Stimulated activated CD4-positive, alpha-beta T cell treated with anti-CD3 and anti-CD28 coated beads, TNF-alpha, amount 100 ng/mL, for 1 hour (primary cell): ENCODE measurements at regions not wholly inside any gene's neighbourhood (a gene's known extent, or its start where the extent isn't known, plus 50 kb on each side); places are given as distances from the start of the nearest gene placed in this dataset.
"Not testable (repeated sequence)": the region's sequence is repeated elsewhere in the genome, so short reads cannot be mapped to it uniquely, and the experiment has no call there.

Source experiments
- DNase-seq, 3 donors: peaks; one replicate each; pipeline ENCODE4 v3.0.0-alpha.2; 2020; ENCODE audit warnings: low read depth in 3 of 3, low spot score in 1 of 3

DNA sequence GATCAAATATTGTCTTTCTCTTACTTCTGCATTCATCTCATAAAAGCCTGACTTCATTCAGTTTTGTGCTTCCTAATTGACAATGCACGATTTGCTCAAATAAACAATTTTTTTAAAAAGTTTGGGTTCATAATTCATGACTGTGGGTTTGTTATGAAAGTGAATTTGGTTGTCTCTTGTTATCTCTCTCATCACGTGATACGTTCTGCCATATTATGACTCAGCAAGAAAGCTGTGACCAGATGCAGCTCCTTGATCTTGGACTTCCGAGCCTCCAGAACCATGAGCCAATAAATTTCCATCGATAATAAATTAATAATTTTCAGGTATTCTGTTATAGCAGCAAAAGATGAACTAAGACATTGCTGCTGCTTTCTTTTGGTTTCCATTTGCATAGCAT is 156.5 kb upstream of the LRATD1 start:
- no peak for DNase-seq

DNA sequence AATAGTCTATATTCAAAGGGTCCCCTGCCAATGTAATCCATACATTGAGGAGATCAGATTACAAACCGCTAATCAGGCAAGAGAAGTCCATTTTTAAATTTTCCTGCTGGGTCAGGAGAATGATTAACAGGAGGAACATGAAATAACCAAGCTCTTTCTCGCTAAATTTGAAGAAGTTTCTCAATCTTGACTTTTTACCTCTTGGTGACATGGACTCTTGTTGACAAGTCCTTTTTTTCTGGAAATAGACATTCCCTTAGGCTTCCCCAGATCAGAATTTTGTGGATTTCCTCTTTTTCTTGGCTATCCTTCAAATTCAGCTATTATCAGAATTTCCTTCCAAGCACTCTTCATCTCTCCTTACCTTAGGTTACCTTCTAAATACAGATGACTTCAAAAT is 153.0 kb upstream of the LRATD1 start:
- DNase-seq = no peak

DNA sequence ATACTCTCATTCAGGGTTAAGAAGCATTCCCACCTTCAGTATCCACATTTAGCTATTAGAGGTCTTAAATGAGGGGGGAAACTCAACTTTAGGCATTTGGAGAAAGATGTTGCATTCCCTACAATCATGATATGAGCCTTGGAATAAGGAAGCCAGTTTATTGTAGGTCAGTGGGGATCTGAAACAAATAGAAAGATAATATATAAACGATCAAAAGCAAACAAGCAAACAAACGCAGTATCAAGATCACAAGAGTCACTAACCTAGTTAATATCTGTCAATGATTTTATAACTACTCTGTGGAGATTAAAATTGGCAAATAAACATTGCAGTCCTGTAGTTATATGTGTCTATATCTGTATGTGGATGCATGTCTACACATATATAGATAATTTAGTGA is 152.4 kb upstream of the LRATD1 start:
- no peak for DNase-seq

DNA sequence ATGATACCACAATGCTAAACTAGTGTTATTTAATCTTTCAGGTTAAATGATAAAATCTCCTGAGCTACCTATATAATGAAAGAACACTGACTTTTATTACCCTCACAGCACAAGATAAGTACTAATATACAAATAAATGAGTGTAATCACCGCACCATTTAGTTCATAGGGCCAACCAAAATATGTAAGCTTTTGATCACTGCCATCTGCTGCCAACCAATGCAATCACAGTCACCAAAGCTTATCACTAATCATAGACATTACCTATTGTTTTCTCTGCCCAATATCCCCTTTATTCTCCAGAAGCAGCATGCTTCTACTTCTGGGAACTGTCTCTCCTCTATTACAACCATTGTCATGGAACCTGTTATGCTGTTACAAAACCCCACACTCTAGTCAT is 151.6 kb upstream of the LRATD1 start:
- DNase-seq = no peak

DNA sequence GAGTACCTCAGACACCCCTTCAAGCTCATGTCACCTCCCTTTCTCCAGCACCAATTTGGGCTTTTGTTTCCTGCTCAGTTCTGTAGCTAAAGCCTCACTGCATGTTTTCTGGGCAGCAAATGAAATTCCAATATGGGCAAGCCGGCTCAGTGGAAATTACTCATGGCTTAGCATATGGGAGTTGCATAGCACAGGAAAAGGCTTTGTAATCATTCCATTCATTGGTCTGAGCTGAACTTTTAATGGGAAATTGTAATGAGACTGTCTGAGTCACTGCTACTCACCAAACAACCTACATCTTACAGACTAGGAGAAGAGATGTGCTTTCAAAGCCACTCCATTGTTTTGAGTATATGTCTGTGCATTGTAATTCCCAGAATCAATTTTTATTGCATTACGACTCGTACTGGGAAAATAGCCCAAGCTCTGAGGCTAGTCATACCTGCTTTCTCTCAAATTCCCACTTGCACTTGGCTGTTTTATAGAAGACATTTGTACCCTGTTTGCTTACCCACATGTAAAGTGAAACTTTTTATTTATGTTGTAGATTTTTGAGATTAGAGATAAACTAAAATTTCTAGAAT is 139.5 kb upstream of the LRATD1 start:
- DNase-seq = no peak

DNA sequence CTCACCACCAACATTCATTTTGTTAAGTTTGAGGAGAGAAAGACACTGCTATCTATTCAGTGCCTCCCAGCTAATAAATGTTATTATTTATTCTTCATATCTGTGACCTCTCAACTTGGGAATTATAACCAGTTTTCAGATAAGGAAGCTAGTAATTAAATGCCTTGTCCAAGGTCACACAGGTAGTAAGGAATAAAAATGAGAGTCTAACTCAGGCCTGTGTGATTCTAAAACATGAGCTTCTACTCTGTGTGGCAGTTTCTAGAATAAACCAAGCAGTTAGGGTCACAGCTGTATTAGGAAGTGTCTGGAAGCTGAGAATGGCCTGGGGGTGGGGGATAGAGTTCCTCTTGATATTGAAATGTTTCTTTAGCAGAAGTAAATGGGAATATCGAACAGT is 137.8 kb upstream of the LRATD1 start:
- no peak for DNase-seq

DNA sequence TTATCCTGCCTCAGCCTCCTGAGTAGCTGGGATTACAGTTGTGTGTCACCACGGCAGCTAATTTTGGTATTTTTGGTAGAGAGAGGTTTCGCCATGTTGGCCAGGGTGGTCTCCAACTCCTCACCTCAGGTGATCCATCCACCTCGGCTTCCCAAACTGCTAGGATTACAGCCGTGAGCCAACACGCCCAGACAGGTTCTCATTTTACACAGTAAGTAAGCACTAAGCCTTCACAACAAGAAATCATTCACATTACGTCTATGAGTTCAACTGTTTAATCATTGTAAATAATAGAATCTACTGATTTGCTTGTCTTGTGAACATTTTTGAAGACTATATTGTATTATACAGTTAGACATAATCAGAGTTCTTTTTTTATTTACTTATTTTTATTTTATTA is 131.5 kb upstream of the LRATD1 start:
- no peak for DNase-seq

DNA sequence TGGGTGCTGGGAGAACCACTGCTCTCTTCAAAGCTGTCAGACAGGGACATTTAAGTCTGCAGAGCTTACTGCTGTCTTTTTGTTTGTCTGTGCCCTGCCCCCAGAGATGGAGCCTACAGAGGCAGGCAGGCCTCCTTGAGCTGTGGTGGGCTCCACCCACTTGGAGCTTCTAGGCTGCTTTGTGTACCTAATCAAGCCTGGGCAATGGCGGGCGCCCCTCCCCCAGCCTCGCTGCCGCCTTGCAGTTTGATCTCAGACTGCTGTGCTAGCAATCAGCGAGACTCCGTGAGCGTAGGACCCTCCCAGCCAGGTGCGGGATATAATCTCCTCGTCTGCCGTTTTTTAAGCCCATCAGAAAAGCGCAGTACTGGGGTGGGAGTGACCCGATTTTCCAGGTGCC is 125.6 kb upstream of the LRATD1 start:
- DNase-seq = not testable (repeated sequence)

DNA sequence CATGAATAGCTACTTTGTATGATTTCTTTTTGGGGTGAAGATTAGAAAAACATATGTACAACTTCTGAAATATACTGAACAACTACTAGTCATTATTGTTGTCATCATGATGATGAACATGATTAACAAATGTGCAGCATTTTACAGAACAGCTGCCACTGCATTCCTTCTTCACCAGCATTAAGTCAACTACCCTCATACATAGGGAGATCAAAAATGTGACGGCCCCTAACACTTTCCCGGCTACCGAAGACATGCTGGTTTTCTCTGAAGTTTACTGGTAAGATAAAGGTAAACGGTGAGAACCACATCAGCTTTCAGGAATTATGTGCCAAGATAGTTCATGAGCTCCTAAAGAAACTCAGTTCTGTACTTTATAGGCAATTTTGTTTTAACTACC is 121.0 kb upstream of the LRATD1 start:
- no peak for DNase-seq

DNA sequence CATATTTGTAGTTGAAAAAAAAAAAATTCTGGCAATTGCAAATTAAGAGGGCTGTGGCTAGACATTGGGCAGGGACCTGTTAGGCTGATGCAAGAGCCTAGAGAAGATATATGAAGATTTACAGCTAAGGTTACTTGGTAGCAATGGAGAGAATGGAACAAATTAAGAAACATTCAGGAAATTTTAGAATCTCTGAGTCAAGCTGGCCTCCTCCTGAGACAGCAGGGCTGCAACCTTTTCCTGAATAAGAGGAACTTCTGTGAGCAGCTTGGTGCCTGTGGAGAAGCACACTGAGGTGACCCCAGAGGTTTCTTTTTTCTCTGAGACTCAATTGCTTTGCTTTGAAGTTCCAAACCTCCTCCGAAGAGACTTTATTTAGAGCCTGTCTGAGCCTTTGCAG is 118.6 kb upstream of the LRATD1 start:
- DNase-seq = no peak

DNA sequence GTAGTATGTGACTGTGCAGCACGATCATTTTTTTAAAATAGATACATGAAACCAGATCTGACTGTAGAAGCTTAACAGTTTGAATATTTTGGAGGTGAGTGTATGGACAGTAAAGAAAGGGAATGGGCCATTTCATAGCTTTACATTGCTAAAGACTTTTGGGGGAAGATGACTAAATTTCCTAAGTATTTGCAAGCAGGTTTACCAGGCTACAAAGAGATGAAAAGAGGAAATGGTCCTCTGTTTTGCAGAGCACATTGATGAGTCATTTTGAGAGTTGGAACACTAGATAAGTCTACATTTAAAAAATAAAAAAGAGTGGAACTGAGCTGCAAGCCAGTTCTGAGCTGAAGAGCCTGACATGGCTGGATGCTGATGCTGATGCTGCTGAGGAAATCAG is 115.7 kb upstream of the LRATD1 start:
- no peak for DNase-seq

DNA sequence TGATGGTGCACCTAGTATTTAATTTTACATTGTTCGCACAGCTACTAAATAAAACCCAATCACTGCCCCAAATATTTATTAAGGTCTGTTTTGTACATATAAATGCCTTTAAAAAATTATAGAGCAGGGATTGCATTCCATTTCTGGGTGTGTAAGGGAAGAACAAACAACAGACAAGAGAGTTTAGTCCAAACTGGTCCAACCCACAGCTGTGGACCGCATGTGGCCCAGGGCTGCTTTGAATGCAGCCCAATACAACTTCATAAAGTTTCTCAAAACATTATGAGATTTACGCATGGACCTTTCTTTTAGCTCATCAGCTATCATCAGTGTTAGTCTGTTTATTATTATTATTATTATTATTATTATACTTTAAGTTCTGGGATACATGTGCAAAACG is 114.8 kb upstream of the LRATD1 start:
- DNase-seq = no peak

DNA sequence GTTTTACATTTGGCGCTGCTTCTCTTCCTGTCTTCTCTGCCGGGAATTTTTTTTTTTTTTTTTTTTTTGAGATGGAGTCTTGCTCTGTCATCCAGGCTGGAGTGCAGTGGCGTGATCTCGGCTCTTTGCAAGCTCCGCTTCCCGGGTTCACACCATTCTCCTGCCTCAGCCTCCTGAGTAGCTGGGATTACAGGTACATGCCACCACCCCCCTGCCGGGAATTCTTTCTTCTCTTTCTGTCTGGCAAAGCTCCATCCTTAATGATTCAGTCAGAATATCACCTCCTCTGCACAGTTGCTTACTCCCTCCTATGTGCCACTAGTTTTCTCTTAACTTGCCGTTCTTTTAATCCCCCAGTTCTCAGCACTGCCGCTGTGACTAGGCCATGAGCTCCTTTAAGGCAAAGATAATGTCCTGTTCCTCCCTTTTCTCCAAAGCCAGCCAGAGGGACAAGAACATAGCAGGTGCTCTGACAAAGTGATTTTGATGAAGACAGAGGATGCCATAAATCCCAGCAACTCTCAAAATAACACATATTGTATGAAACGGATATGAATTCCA is 112.1 kb upstream of the LRATD1 start:
- DNase-seq = no peak

DNA sequence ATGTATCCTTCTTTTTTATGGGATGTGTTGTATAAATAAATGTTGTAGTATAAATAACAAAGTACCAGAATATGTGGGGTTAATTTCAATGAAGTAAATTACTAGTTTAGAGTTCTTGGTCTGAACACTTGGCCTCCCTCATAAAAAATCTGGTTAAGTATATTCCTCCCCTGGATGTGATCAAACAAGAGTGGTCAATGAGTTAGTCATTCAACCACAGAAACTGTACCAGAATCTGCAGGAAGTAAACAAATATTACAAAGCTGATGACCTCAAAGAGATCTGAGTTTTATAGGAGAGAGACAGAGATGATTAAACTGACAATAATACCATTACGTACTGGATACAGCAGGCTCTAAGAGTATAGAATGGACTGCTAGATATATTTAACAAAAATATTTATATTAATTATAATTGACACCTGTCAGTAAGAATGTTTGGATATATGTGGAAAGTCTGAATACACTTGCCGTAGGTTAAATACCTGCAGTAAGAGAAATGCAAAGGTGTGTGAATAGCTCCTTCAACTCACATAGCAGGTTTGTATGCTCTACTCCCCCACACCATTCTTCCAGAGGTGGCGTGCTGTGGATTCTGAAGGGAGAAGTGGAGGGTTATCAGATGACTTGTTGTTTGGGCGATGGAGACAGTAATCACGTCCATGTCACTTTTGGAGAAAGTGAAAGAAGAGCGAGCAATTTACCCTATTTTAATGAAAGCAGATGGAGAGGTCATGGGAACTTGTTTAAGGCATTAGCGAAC is 108.3 kb upstream of the LRATD1 start:
- DNase-seq = no peak

DNA sequence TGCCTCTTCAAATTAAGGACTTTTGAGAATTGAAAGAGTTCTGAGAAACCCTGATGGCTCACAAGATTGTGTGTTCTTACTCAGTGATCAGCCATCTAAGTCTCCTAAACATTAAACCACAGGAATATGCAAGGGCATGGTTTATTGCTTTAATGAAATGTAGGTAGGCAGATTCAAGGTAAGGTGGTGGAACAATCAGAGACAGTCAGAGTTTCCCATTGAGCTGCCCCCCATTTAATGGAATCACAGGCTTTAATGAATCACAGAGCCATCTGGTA is 107.8 kb upstream of the LRATD1 start:
- no peak for DNase-seq

DNA sequence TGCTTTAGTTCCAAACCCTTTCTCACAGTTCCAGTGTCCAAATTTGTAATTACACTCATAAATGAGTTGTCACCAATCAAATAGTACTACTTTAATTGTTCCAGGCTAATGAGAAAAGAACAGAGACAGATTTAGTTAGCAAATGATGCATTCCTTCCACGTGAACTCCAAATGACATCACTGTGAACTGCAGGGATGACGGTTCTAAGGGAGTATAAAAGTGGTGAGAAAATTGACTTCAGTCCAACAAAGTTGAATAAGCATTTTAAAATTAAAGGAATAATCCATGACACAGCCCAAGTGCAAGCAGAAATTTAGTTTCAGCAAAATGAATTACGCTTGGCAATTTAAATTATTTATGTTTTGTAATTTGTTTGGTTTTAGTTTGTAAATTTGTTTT is 102.0 kb upstream of the LRATD1 start:
- DNase-seq = no peak

DNA sequence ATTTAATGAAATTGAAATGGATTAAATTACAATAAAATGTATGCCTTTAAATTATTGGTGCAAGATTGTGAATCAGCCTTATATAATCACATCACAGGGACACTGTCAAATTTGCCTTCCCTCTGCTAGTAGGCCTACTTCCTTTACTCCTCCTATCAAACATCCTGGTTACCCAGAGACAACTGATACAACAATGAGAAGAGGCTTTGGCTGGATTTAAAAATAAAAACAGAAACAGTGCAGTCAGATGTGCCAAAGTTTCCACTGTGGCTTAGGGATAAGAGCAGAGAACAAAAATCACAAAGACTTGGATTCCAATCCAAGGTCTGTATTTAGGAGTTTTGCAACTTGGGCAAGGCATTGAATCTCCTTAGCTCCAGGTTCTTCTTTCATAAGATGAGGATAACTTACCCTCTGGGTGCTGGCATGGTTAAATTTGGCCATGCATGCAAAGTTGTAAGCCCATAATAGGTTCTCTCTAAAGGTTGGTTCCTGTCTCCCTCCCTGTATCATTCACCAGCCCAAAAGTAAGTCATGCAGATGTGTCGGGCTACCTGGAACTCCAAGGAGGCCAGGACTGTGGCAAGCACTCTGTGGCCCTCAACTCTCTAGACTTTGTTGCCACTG is 99.3 kb upstream of the LRATD1 start:
- no peak for DNase-seq

DNA sequence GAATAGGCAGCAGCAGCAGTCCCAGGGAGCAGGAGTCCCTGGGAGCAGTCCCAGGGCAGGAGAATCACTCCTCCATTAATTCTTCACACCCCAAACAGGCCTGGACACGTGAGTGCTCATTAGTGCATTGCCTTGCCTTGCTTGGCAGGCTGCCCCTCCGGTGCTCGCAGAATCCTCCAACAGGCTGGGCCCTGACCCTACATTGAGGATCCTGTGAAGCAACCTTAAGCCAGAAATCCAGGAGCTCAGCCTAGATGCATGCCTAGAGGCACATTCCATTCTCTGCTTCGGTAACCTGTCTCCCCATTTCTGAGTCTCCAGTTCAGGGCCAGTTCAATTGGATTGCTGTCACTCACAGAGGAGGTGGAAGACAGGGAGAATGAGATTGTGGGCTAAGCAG is 97.4 kb upstream of the LRATD1 start:
- no peak for DNase-seq

DNA sequence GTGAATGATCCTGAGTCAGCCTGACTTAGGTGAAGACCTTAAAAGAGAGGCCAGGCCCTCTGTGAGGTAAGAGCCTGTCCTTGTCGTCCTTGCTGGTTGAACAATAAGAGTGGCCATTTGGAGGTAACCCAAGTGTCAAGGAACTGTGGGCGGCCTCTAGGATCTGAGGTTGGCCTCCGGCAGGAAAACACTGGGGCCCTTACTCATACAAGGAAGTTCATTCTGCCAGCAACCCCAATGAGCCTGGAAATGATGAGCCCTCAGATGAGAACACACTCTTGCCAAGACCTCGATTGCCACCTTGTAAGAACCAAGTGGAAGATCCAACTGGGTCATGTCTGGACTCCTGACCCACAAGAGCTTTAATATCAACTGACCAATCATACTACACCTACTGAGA is 95.5 kb upstream of the LRATD1 start:
- no peak for DNase-seq

DNA sequence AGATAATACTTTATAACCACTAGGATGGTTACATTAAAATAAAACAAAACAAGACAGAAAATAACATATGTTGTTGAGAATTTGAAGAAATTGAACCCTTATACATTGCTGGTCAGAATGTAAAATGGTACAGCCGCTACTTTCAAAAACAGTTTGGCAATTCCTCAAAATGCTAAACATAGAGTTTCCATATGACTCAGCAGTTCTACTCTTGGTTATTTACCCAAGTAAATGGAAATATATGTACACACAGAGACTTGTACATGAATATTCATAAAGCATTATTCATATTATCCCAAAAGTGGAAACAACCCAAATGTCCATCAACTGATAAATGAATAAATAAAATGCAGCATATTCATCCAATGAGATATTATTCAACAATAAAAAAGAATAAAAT is 92.5 kb upstream of the LRATD1 start:
- no peak for DNase-seq

DNA sequence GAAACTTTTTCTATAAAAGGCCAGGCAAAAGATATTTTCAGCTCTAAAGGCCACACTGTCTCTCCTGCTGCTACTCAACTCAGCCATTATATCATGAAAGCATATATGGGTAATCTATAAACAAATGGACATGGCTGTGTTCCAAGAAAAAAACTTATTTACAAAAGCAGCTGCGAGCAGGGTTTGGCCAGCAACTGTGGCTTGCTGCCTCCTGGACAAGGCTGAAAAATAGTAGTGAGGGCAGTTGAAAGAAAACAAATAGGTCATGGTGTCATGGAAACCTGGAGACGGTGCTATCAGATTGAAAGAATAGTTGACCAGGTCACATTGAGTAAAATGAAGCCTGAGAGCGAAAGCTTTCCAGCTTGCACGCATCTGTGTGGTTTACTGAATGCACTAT is 89.2 kb upstream of the LRATD1 start:
- DNase-seq = no peak

DNA sequence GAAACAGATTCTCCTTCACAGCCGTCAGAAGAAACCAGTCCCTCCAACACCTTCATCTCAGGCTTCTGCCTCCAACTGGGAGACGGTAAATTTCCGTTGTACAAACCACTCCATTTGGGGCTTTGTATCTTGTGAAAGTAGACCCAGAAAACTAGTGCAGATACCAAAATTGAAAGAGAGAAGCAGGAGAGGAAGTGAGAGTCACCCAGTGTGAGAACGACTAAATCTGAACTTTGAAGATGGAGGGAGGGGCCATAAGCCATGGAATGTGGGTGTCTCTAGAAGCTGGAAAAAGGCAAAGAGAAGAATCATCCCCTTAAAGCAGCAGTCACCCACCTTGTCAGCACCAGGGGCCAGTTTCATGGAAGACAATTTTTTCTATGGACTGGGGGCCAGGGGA is 88.3 kb upstream of the LRATD1 start:
- no peak for DNase-seq

DNA sequence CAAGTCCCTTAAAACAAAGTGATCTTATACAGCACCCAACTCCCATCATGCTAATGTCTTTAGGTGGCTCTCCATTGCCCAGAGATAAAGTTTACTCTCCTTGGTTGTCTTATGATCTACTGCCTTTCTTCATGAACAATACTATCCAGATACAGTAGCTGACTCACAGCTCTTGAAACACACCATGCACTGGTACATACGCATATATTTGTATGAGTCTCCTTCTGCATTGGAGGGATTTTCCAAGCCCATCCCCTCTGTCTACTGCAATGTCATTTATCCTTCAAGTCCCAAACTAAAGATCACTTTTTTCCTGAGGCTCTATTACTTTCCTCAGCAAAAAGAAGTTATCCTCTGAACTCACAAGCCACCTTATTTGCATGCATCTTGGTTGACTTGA is 84.7 kb upstream of the LRATD1 start:
- no peak for DNase-seq
